Vagina (tissue), 2 donors: ENCODE measurements at regions not wholly inside any gene's neighbourhood (a gene's known extent, or its start where the extent isn't known, plus 50 kb on each side); places are given as distances from the start of the nearest gene placed in this dataset.

Source experiments
- DNase-seq, 2 donors: peaks; one replicate each; pipeline ENCODE4 v3.0.0-alpha.2; 2017; ENCODE audit errors: extremely low spot score in 2 of 2
- H3K27ac ChIP-seq: fragments of 200-600 bp; sonication (generic); one replicate; pipeline ENCODE4 v1.5.1; 2019
- H3K27me3 ChIP-seq: fragments of 200-600 bp; sonication (generic); one replicate; pipeline ENCODE4 v1.5.1; 2019
- H3K36me3 ChIP-seq, 2 donors: fragments of 200-600 bp; sonication (generic); one replicate each; pipeline ENCODE4 v1.5.1; 2017 to 2019
- H3K4me1 ChIP-seq: fragments of 200-600 bp; sonication (generic); one replicate; pipeline ENCODE4 v1.5.1; 2019
- H3K4me3 ChIP-seq, 2 donors: fragments of 200-600 bp; sonication (generic); 1 replicate in 1 of 2; 2 replicates in 1 of 2; pipeline ENCODE4 v1.5.1; 2016 to 2019
- H3K9me3 ChIP-seq: fragments of 200-600 bp; sonication (generic); one replicate; pipeline ENCODE4 v1.5.1; 2019
- CTCF ChIP-seq, 3 experiments: fragments of 450-650 bp in 2 of 3; fragments of 200-600 bp in 1 of 3; sonication (generic) in 1 of 3; IDR thresholded peaks; one replicate each; pipeline ENCODE4 v1.5.1; 2017 to 2019; ENCODE audit warnings: antibody characterized with exemption in 3 of 3, mild to moderate bottlenecking in 2 of 3, moderate library complexity in 2 of 3
- POLR2A ChIP-seq, 2 donors: fragments of 450-650 bp; IDR thresholded peaks; one replicate each; pipeline ENCODE4 v1.6.1; 2017; ENCODE audit warnings: antibody characterized with exemption in 2 of 2, mild to moderate bottlenecking in 2 of 2, moderate library complexity in 2 of 2
- POLR2AphosphoS5 ChIP-seq, 2 donors: sonication (generic); formaldehyde crosslinking; IDR thresholded peaks; one replicate each; pipeline ENCODE4 v1.9.0; 2017; ENCODE audit warnings: antibody characterized with exemption in 2 of 2, mild to moderate bottlenecking in 2 of 2, low read depth in 1 of 2; ENCODE audit not compliant: insufficient read depth in 1 of 2
- intact Hi-C: fragments of 100-400 bp; cut with DNase I; formaldehyde crosslinking; loops from one replicate; pipeline ENCODE4 v1.15.1; 2023

- Histone ChIP-seq H3K27ac (no peak overlapping the region), H3K9me3 (no peaks in the 10 kb centered on the region), H3K36me3 (no peaks in the 10 kb centered on the region), H3K4me1 (peaks cover 4% of the 10 kb centered on the region), H3K27me3 (no peaks in the 10 kb centered on the region), H3K4me3 (no peak overlapping the region)
- DNase-seq: no peak
- intact Hi-C loops: no loop called here
- TF ChIP-seq POLR2AphosphoS5 (IDR thresholded peaks at IDR 0.05; ENCODE audit: insufficient read depth in 1 of 2, low read depth in 1 of 2): no peak
- TF ChIP-seq CTCF (IDR thresholded peaks at IDR 0.05): no peak
- TF ChIP-seq POLR2A (IDR thresholded peaks at IDR 0.05): no peak
Measured at GRCh38 chr11:22474616-22475015, 136.4 kb downstream of the SLC17A6 start.

GRCh38 chr11:22473586-22473985 lies 135.4 kb downstream of the SLC17A6 start:
- Histone ChIP-seq H3K27me3 (no peaks in the 10 kb centered on the region), H3K9me3 (no peaks in the 10 kb centered on the region), H3K4me1 (no peaks in the 10 kb centered on the region), H3K27ac (no peak overlapping the region), H3K36me3 (no peaks in the 10 kb centered on the region), H3K4me3 (no peak overlapping the region)
- intact Hi-C loops: no loop called here
- no peak for DNase-seq
- TF ChIP-seq POLR2A (IDR thresholded peaks at IDR 0.05) (no peak), CTCF (IDR thresholded peaks at IDR 0.05) (no peak), POLR2AphosphoS5 (IDR thresholded peaks at IDR 0.05; ENCODE audit: insufficient read depth in 1 of 2, low read depth in 1 of 2) (no peak)

- Histone ChIP-seq H3K4me3 (no peak overlapping the region), H3K36me3 (no peaks in the 10 kb centered on the region), H3K27me3 (no peaks in the 10 kb centered on the region), H3K9me3 (no peaks in the 10 kb centered on the region), H3K4me1 (no peaks in the 10 kb centered on the region), H3K27ac (no peak overlapping the region)
- no peak for TF ChIP-seq POLR2AphosphoS5 (IDR thresholded peaks at IDR 0.05; ENCODE audit: insufficient read depth in 1 of 2, low read depth in 1 of 2)
- TF ChIP-seq POLR2A (IDR thresholded peaks at IDR 0.05): no peak
- no peak for TF ChIP-seq CTCF (IDR thresholded peaks at IDR 0.05)
- intact Hi-C loops: no loop called here
- no peak for DNase-seq
Measured at GRCh38 chr11:22472306-22472705, 134.1 kb downstream of the SLC17A6 start.

GRCh38 chr11:22471385-22471784 lies 133.2 kb downstream of the SLC17A6 start:
- no peak overlapping the region for H3K4me3 ChIP-seq
- TF ChIP-seq POLR2A (IDR thresholded peaks at IDR 0.05): no peak
- no peak for TF ChIP-seq POLR2AphosphoS5 (IDR thresholded peaks at IDR 0.05; ENCODE audit: insufficient read depth in 1 of 2, low read depth in 1 of 2)
- DNase-seq: no peak
- no peaks in the 10 kb centered on the region for H3K27me3 ChIP-seq
- no peaks in the 10 kb centered on the region for H3K9me3 ChIP-seq
- intact Hi-C loops: no loop called here
- no peaks in the 10 kb centered on the region for H3K4me1 ChIP-seq
- H3K36me3 ChIP-seq: no peaks in the 10 kb centered on the region
- H3K27ac ChIP-seq: no peak overlapping the region

- intact Hi-C loops: no loop called here
- no peaks in the 10 kb centered on the region for H3K36me3 ChIP-seq
- TF ChIP-seq POLR2A (IDR thresholded peaks at IDR 0.05) (no peak), POLR2AphosphoS5 (IDR thresholded peaks at IDR 0.05; ENCODE audit: insufficient read depth in 1 of 2, low read depth in 1 of 2) (no peak)
- H3K27ac ChIP-seq: no peak overlapping the region
- H3K9me3 ChIP-seq: no peaks in the 10 kb centered on the region
- H3K27me3 ChIP-seq: no peaks in the 10 kb centered on the region
- H3K4me1 ChIP-seq: no peaks in the 10 kb centered on the region
- no peak for DNase-seq
- no peak overlapping the region for H3K4me3 ChIP-seq
Measured at GRCh38 chr11:22467741-22468140, 129.6 kb downstream of the SLC17A6 start.

- H3K4me3 ChIP-seq: no peak overlapping the region
- no peak for DNase-seq
- H3K36me3 ChIP-seq: no peaks in the 10 kb centered on the region
- no peak overlapping the region for H3K27ac ChIP-seq
- intact Hi-C loops: no loop called here
- H3K4me1 ChIP-seq: no peaks in the 10 kb centered on the region
- H3K27me3 ChIP-seq: no peaks in the 10 kb centered on the region
- H3K9me3 ChIP-seq: no peaks in the 10 kb centered on the region
- TF ChIP-seq POLR2AphosphoS5 (IDR thresholded peaks at IDR 0.05; ENCODE audit: insufficient read depth in 1 of 2, low read depth in 1 of 2) (no peak), POLR2A (IDR thresholded peaks at IDR 0.05) (no peak), CTCF (IDR thresholded peaks at IDR 0.05) (no peak)
Measured at GRCh38 chr11:22467248-22467647, 129.1 kb downstream of the SLC17A6 start.
